MCF 10A (cell line): ENCODE measurements at regions not wholly inside any gene's neighbourhood (a gene's known extent, or its start where the extent isn't known, plus 50 kb on each side); places are given as distances from the start of the nearest gene placed in this dataset.

Source experiments
- BruUV-seq: library from RNA; stranded (reverse); fragments of 400-500 nt; replicated peaks from 2 replicates; lab custom pipeline; 2021; lab: Mats Ljungman, UMichigan
- CTCF ChIA-PET: fragments of 300-600 bp; sonication (Branson Sonifier 250); formaldehyde crosslinking; extraction: SDS; loops from one replicate; lab custom pipeline; 2021; ENCODE audit warnings: antibody characterized with exemption, inconsistent platforms; lab: Yijun Ruan, JAX
- POLR2A ChIA-PET: fragments of 300-600, 350-650 bp; sonication (Branson Sonifier 250); formaldehyde crosslinking; extraction: SDS; loops from one replicate; lab custom pipeline; 2020; ENCODE audit warnings: antibody characterized with exemption, inconsistent platforms; lab: Yijun Ruan, JAX
- DNase-seq: peaks from one replicate; pipeline ENCODE4 v3.0.0-alpha.2; 2018; ENCODE audit not compliant: unreplicated experiment
- H3K27ac Mint-ChIP-seq: one replicate; pipeline ENCODE4 v1.8.0; 2022; ENCODE audit warnings: mild to moderate bottlenecking, low read depth, mixed read lengths; ENCODE audit not compliant: unreplicated experiment
- H3K27me3 Mint-ChIP-seq: one replicate; pipeline ENCODE4 v1.8.0; 2022; ENCODE audit warnings: mixed read lengths; ENCODE audit not compliant: insufficient read depth, unreplicated experiment
- H3K36me3 Mint-ChIP-seq: one replicate; pipeline ENCODE4 v1.8.0; 2022; ENCODE audit warnings: mild to moderate bottlenecking, moderate library complexity, mixed read lengths; ENCODE audit not compliant: insufficient read depth, unreplicated experiment
- H3K4me1 Mint-ChIP-seq: one replicate; pipeline ENCODE4 v1.8.0; 2022; ENCODE audit warnings: mixed read lengths; ENCODE audit not compliant: insufficient read depth, unreplicated experiment
- H3K4me3 Mint-ChIP-seq: one replicate; pipeline ENCODE4 v1.8.0; 2022; ENCODE audit warnings: mild to moderate bottlenecking, moderate library complexity, mixed read lengths; ENCODE audit not compliant: unreplicated experiment
- H3K9me3 Mint-ChIP-seq: one replicate; pipeline ENCODE4 v1.8.0; 2022; ENCODE audit warnings: mixed read lengths; ENCODE audit not compliant: unreplicated experiment
- intact Hi-C: fragments of 100-400 bp; cut with micrococcal nuclease; formaldehyde crosslinking; loops from 2 replicates; pipeline ENCODE4 v1.14.1; 2022
- TF ChIP-seq, protein P1 (sequence below): fragments of 200-600 bp; IDR thresholded peaks from one replicate; pipeline ENCODE4 v1.8.0; 2022; ENCODE audit warnings: antibody characterized with exemption, mild to moderate bottlenecking; ENCODE audit not compliant: unreplicated experiment

DNA sequence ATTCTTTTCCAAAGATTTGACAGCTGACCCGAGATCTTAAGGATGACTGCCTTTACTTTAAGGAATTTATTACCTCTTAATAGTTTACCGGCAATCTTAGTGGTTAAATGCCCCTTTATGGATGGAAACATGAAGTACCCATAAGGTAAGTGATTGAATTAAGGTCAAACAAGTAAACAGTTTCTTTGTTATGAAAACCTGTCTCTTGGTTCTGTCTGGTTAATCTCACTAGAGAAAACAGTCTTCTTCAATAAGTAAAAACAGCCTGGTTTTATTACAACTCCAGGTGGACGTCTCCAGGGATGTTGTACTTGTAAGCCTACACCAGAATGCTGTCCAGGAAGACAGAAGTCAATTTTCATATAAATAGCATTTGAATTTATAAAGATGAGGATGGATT is 161.8 kb upstream of the MTPN start:
- no peak overlapping the region for H3K27ac Mint-ChIP-seq
- ChIA-PET CTCF (no interaction called here), POLR2A (no interaction called here)
- DNase-seq = no peak
- peaks cover 24% of the 10 kb centered on the region for H3K27me3 Mint-ChIP-seq
- TF ChIP-seq, protein P1, sequence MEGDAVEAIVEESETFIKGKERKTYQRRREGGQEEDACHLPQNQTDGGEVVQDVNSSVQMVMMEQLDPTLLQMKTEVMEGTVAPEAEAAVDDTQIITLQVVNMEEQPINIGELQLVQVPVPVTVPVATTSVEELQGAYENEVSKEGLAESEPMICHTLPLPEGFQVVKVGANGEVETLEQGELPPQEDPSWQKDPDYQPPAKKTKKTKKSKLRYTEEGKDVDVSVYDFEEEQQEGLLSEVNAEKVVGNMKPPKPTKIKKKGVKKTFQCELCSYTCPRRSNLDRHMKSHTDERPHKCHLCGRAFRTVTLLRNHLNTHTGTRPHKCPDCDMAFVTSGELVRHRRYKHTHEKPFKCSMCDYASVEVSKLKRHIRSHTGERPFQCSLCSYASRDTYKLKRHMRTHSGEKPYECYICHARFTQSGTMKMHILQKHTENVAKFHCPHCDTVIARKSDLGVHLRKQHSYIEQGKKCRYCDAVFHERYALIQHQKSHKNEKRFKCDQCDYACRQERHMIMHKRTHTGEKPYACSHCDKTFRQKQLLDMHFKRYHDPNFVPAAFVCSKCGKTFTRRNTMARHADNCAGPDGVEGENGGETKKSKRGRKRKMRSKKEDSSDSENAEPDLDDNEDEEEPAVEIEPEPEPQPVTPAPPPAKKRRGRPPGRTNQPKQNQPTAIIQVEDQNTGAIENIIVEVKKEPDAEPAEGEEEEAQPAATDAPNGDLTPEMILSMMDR = no peak
- BruUV-seq = no TSS peak
- no peaks in the 10 kb centered on the region for H3K4me1 Mint-ChIP-seq
- intact Hi-C loops = no loop called here
- H3K9me3 Mint-ChIP-seq = no peaks in the 10 kb centered on the region
- no peaks in the 10 kb centered on the region for H3K36me3 Mint-ChIP-seq
- H3K4me3 Mint-ChIP-seq = no peak overlapping the region

DNA sequence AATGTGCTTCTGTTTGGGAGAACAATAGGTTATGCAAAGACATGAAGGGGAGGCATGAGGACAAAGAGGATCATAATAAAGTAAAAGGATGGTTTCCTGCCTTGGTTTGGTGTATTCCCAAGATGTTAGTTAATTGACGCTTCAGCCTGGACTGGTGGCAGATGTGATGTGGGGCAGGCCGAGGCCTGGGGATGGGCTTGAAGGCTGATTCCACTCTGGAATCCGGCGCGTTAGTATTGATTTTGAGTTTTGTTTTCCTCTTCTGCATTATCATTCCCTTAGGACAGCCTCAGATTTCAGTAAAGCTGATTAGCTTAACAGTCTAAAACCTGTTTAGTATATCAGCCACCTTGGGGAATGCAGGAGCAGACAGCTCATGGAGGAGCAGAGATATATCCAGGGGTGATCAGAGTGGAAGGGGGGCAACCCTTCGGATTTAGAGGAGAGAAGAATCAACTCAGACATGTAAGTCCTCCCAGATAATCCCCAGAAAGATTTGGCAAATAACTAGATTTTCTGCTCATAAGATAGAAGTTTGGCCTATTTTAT is 159.8 kb upstream of the MTPN start:
- no TSS peak for BruUV-seq
- Mint-ChIP-seq H3K9me3 (no peaks in the 10 kb centered on the region), H3K36me3 (no peaks in the 10 kb centered on the region), H3K4me3 (no peak overlapping the region), H3K27me3 (peaks cover 24% of the 10 kb centered on the region), H3K27ac (no peak overlapping the region), H3K4me1 (no peaks in the 10 kb centered on the region)
- ChIA-PET CTCF (no interaction called here), POLR2A (no interaction called here)
- TF ChIP-seq, protein P1 = no peak
- no peak for DNase-seq
- intact Hi-C loops = no loop called here

DNA sequence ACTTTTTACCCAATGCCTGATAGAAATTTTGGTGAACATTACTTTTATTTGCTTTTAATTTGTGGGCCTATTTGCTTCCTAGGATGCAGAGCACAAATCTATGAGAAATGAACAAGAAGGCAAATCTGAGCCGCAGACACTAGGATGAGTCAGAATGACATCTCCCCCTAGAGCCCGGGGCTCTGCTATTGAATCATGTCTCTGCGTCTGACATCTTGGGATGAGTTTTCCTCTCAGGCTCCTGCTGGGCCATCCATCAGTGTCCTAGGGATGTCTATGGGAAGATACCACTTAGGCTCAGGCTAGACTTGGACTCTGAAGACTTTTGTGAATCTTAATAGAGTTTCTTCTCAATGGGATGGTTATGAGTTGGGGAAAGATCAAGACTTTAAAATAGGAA is 157.3 kb upstream of the MTPN start:
- TF ChIP-seq, protein P1 = no peak
- H3K36me3 Mint-ChIP-seq = no peaks in the 10 kb centered on the region
- no peaks in the 10 kb centered on the region for H3K9me3 Mint-ChIP-seq
- intact Hi-C loops = no loop called here
- ChIA-PET POLR2A (no interaction called here), CTCF (interaction anchor here (1.6 kb wide), 1 partner anchor 19 kb away, joined by 3 read pairs; no protein-coding TSS in a partner anchor)
- no peaks in the 10 kb centered on the region for H3K4me1 Mint-ChIP-seq
- peak; percentile 42 for DNase-seq
- H3K27ac Mint-ChIP-seq = no peak overlapping the region
- no peak overlapping the region for H3K4me3 Mint-ChIP-seq
- H3K27me3 Mint-ChIP-seq = peaks cover 13% of the 10 kb centered on the region
- no TSS peak for BruUV-seq

DNA sequence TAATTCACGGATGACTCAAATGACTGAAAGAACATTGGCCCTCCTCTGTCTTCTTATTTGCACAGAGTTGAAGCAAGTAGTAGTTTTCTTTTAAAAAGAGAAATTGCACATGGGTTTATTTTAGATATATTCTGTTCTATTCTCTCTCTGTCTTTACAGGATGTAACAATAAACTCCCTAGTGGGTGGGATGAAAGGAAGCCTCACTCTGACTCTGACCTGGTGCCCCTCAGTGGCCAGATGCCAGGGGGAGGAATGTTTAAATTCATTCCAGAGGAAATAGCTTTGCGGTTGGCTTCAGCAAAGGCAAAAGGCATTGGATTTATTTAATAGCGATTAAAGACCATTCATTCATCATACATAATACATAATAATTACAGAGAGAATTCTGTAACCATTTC is 156.4 kb upstream of the MTPN start:
- TF ChIP-seq, protein P1 = no peak
- BruUV-seq = no TSS peak
- ChIA-PET CTCF (no interaction called here), POLR2A (no interaction called here)
- H3K4me3 Mint-ChIP-seq = no peak overlapping the region
- DNase-seq = no peak
- no peaks in the 10 kb centered on the region for H3K9me3 Mint-ChIP-seq
- intact Hi-C loops = no loop called here
- H3K4me1 Mint-ChIP-seq = no peaks in the 10 kb centered on the region
- H3K27ac Mint-ChIP-seq = no peak overlapping the region
- H3K36me3 Mint-ChIP-seq = no peaks in the 10 kb centered on the region
- peaks cover 21% of the 10 kb centered on the region for H3K27me3 Mint-ChIP-seq
